AG04450 (cell line): ENCODE measurements at regions not wholly inside any gene's neighbourhood (a gene's known extent, or its start where the extent isn't known, plus 50 kb on each side); places are given as distances from the start of the nearest gene placed in this dataset. TPM values are rescaled to one million over a fixed set of nuclear protein-coding genes. Genes with fewer than 3 reads are reported as not detected.

ENCODE experiments used
- CTCF ChIA-PET: fragments of 300-600, 350-600 bp; formaldehyde crosslinking; extraction: SDS; loops from one replicate; lab custom pipeline; 2022; ENCODE audit warnings: antibody characterized with exemption, inconsistent platforms; lab: Charles Lee
- POLR2A ChIA-PET: fragments of 350-600 bp; formaldehyde crosslinking; extraction: SDS; loops from one replicate; lab custom pipeline; 2021; ENCODE audit warnings: antibody characterized with exemption, inconsistent platforms; lab: Yijun Ruan, JAX
- DNase-seq: peaks from one replicate; pipeline ENCODE4 v3.0.0-alpha.2; 2011; ENCODE audit warnings: low read depth, low spot score
- H3K27ac ChIP-seq: one replicate; pipeline ENCODE4 v1.5.1; 2012; ENCODE audit warnings: low read depth, low read length, control low read depth
- H3K27me3 ChIP-seq: one replicate; pipeline ENCODE4 v1.6.0; 2012; ENCODE audit warnings: low read length; ENCODE audit not compliant: control insufficient read depth, insufficient read depth
- H3K4me3 ChIP-seq: 2 replicates; pipeline ENCODE4 v1.5.1; 2011; ENCODE audit warnings: mild to moderate bottlenecking, low read depth, low read length, control low read depth
- H3K9me3 ChIP-seq: 2 replicates; pipeline ENCODE4 v1.5.1; 2012; ENCODE audit warnings: low read length; ENCODE audit not compliant: control insufficient read depth, insufficient read depth
- small RNA-seq: library from RNA; depleted of rRNA; stranded (forward); fragments of <200 nt; gene quantifications from one replicate; pipeline ENCODE3, GENCODE V24; 2012; ENCODE audit warnings: low read depth; ENCODE audit not compliant: insufficient read length
- TF ChIP-seq, protein P1 (sequence below): IDR thresholded peaks from 2 replicates; pipeline ENCODE4 v1.5.1; 2011; ENCODE audit warnings: low read depth, low read length, control low read depth, inconsistent platforms

- ChIA-PET CTCF (no interaction called here), POLR2A (no interaction called here)
- Histone ChIP-seq H3K4me3 (no peak overlapping the region), H3K9me3 (no peaks in the 10 kb centered on the region), H3K27me3 (no peaks in the 10 kb centered on the region), H3K27ac (no peak overlapping the region)
- TF ChIP-seq, protein P1, sequence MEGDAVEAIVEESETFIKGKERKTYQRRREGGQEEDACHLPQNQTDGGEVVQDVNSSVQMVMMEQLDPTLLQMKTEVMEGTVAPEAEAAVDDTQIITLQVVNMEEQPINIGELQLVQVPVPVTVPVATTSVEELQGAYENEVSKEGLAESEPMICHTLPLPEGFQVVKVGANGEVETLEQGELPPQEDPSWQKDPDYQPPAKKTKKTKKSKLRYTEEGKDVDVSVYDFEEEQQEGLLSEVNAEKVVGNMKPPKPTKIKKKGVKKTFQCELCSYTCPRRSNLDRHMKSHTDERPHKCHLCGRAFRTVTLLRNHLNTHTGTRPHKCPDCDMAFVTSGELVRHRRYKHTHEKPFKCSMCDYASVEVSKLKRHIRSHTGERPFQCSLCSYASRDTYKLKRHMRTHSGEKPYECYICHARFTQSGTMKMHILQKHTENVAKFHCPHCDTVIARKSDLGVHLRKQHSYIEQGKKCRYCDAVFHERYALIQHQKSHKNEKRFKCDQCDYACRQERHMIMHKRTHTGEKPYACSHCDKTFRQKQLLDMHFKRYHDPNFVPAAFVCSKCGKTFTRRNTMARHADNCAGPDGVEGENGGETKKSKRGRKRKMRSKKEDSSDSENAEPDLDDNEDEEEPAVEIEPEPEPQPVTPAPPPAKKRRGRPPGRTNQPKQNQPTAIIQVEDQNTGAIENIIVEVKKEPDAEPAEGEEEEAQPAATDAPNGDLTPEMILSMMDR, result no peak
- DNase-seq, result no peak
Measured at GRCh38 chr5:130237721-130238120, 333.5 kb downstream of the CHSY3 start.

Small RNA genes lying in the stretch of these regions (small RNA-seq; reads per million reads assigned to genes)
- gene AC113367.2 (not detected), gene RNU7-53P (not detected)
